PC-3 (cell line): ENCODE measurements at regions not wholly inside any gene's neighbourhood (a gene's known extent, or its start where the extent isn't known, plus 50 kb on each side); places are given as distances from the start of the nearest gene placed in this dataset.

ENCODE experiments used
- CTCF ChIP-seq: fragments of 300-600 bp; sonication (generic); conservative IDR thresholded peaks from 2 replicates; pipeline ENCODE4 v1.5.1; 2017; ENCODE audit warnings: antibody characterized with exemption, low read depth, mild to moderate bottlenecking, low read length
- EZH2 ChIP-seq: fragments of 300-600 bp; sonication (generic); IDR thresholded peaks from one replicate; pipeline ENCODE4 v1.6.1; 2017; ENCODE audit warnings: antibody characterized with exemption, mild to moderate bottlenecking, low read length; ENCODE audit not compliant: unreplicated experiment
- EZH2phosphoT487 ChIP-seq: fragments of 300-600 bp; sonication (generic); IDR thresholded peaks from 2 replicates; pipeline ENCODE4 v1.6.1; 2018; ENCODE audit warnings: mild to moderate bottlenecking, antibody characterized with exemption, low read length, borderline replicate concordance

GRCh38 chr2:217223222-217223930, 363.5 kb upstream of the TNP1 start:
- TF ChIP-seq CTCF (no peak), EZH2phosphoT487 (no peak), EZH2 (no peak)
